Keratinocyte (primary cell): ENCODE measurements at regions not wholly inside any gene's neighbourhood (a gene's known extent, or its start where the extent isn't known, plus 50 kb on each side); places are given as distances from the start of the nearest gene placed in this dataset.

Experiments used
- EZH2 ChIP-seq: IDR thresholded peaks from one replicate; pipeline ENCODE4 v1.6.1; 2012; ENCODE audit warnings: inconsistent platforms, mild to moderate bottlenecking, low read length, moderate library complexity
- TF ChIP-seq, protein P1 (sequence below), 3 experiments: IDR thresholded peaks in 1 of 3; conservative IDR thresholded peaks in 1 of 3; optimal IDR thresholded peaks in 1 of 3; 2 replicates in 2 of 3; 3 replicates in 1 of 3; pipeline versions ENCODE3 to v1.5.1; 2011; ENCODE audit warnings: low read length in 3 of 3, mild to moderate bottlenecking in 3 of 3, moderate library complexity in 2 of 3, control low read depth in 1 of 3, inconsistent platforms in 1 of 3; ENCODE audit not compliant: insufficient read depth in 2 of 3; ENCODE audit errors: extremely low read depth in 1 of 3

DNA sequence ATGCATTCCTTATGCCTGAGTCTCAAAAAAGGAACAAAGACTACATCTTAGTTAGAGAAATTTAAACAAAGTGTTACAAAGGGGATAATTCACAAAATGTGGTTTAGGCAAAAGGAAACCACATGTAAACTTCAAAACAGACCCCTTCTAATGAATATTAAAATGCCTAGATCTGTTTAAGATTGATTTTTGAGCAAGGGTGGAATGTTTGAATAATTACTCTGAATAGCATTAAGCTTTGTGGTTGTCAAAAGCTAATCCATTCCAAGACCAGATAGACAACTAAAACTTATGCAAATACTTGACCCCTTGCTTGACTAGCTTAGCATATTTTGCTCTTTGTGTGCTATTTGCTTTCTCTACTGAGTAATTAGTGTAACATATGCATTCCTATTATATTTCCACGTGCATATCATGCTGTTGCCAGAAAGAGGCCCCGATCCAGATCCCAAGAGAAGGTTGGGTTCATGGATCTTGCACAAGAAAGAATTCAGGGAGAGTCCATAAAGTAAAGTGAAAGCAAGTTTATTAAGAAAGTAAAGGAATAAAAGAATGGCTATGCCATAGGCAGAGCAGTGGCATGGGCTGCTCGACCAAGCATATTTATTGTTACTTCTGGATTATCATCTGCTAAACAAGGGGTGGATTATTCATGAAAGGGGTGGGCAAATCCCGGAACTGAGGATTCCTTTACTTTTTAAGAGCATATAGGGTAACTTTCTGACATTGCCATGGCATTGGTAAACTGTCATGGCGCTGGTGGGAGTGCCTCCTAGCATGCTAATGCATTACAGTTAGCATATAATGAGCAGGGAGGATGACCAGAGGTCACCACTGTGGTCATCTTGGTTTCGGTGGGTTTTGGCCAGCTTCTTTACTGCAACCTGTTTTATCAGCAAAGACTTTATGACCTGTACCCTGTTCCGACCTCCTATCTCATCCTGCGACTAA is 1193.4 kb upstream of the EYS start:
- TF ChIP-seq, protein P1, sequence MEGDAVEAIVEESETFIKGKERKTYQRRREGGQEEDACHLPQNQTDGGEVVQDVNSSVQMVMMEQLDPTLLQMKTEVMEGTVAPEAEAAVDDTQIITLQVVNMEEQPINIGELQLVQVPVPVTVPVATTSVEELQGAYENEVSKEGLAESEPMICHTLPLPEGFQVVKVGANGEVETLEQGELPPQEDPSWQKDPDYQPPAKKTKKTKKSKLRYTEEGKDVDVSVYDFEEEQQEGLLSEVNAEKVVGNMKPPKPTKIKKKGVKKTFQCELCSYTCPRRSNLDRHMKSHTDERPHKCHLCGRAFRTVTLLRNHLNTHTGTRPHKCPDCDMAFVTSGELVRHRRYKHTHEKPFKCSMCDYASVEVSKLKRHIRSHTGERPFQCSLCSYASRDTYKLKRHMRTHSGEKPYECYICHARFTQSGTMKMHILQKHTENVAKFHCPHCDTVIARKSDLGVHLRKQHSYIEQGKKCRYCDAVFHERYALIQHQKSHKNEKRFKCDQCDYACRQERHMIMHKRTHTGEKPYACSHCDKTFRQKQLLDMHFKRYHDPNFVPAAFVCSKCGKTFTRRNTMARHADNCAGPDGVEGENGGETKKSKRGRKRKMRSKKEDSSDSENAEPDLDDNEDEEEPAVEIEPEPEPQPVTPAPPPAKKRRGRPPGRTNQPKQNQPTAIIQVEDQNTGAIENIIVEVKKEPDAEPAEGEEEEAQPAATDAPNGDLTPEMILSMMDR (optimal IDR thresholded peaks at IDR 0.05 in 1 of 3, IDR thresholded peaks at IDR 0.05 in 1 of 3, conservative IDR thresholded peaks at IDR 0.05 in 1 of 3; ENCODE audit: extremely low read depth in 1 of 3, insufficient read depth in 2 of 3, low read length in 3 of 3), result no peak
- TF ChIP-seq EZH2, result no peak
